ENCODE measurements at regions not wholly inside any gene's neighbourhood (a gene's known extent, or its start where the extent isn't known, plus 50 kb on each side); places are given as distances from the start of the nearest gene placed in this dataset.

- H3K27me3 ChIP-seq = no peaks in the 10 kb centered on the region
- peak overlapping the region in 1 of 2 donors; percentile 22 for H3K4me3 ChIP-seq
- no peak for TF ChIP-seq CTCF (IDR thresholded peaks at IDR 0.05)
- peaks cover 0 to 10% (median 0%) of the 10 kb centered on the region in 3 donors for H3K36me3 ChIP-seq
- H3K27ac ChIP-seq = peak overlapping the region; percentile 32 to 85
- intact Hi-C loops (cut with DNase I; ENCODE audit: low total_unique reads) = no loop called here
- no peak for DNase-seq
- H3K9me3 ChIP-seq = peaks cover 3 to 15% (median 12%) of the 10 kb centered on the region in 3 donors
- H3K4me1 ChIP-seq = peaks cover 0 to 61% (median 29%) of the 10 kb centered on the region in 4 donors
Observed at GRCh38 chr6:12348530-12349511, 58.7 kb downstream of the EDN1 start.

GRCh38 chr6:12350644-12351170 lies 60.5 kb downstream of the EDN1 start:
- TF ChIP-seq CTCF (IDR thresholded peaks at IDR 0.05) = no peak
- intact Hi-C loops (cut with DNase I; ENCODE audit: low total_unique reads) = no loop called here
- Histone ChIP-seq H3K36me3 (peaks cover 0 to 10% (median 0%) of the 10 kb centered on the region in 3 donors), H3K9me3 (peaks cover 3 to 15% (median 12%) of the 10 kb centered on the region in 3 donors), H3K4me3 (no peak overlapping the region), H3K27me3 (no peaks in the 10 kb centered on the region), H3K4me1 (peaks cover 0 to 61% (median 32%) of the 10 kb centered on the region in 4 donors), H3K27ac (peak overlapping the region in 1 of 2 donors; percentile 23)
- DNase-seq = no peak

- H3K4me3 ChIP-seq = no peak overlapping the region
- no peak for DNase-seq
- intact Hi-C loops (cut with DNase I; ENCODE audit: low total_unique reads) = no loop called here
- peaks cover 0 to 10% (median 0%) of the 10 kb centered on the region in 3 donors for H3K36me3 ChIP-seq
- no peak overlapping the region for H3K27ac ChIP-seq
- H3K9me3 ChIP-seq = peaks cover 3 to 15% (median 12%) of the 10 kb centered on the region in 3 donors
- H3K4me1 ChIP-seq = peaks cover 0 to 61% (median 34%) of the 10 kb centered on the region in 4 donors
- no peaks in the 10 kb centered on the region for H3K27me3 ChIP-seq
- TF ChIP-seq CTCF (IDR thresholded peaks at IDR 0.05) = no peak
Observed at GRCh38 chr6:12351672-12352071, 61.5 kb downstream of the EDN1 start.

GRCh38 chr6:12353731-12354130 lies 63.6 kb downstream of the EDN1 start:
- Histone ChIP-seq H3K36me3 (peaks cover 0 to 10% (median 0%) of the 10 kb centered on the region in 3 donors), H3K4me3 (no peak overlapping the region), H3K27ac (peak overlapping the region; percentile 73 to 80), H3K4me1 (peaks cover 0 to 64% (median 25%) of the 10 kb centered on the region in 4 donors), H3K27me3 (no peaks in the 10 kb centered on the region), H3K9me3 (peaks cover 3 to 15% (median 12%) of the 10 kb centered on the region in 3 donors)
- intact Hi-C loops (cut with DNase I; ENCODE audit: low total_unique reads) = no loop called here
- TF ChIP-seq CTCF (IDR thresholded peaks at IDR 0.05) = no peak
- no peak for DNase-seq

GRCh38 chr6:12354499-12354898 lies 64.3 kb downstream of the EDN1 start:
- intact Hi-C loops (cut with DNase I; ENCODE audit: low total_unique reads) = no loop called here
- DNase-seq = peak; percentile 41 to 80
- peaks cover 0 to 64% (median 23%) of the 10 kb centered on the region in 4 donors for H3K4me1 ChIP-seq

More at GRCh38 chr6:12354499-12354898, 64.3 kb downstream of the EDN1 start:
- Histone ChIP-seq H3K9me3 (peaks cover 3 to 15% (median 12%) of the 10 kb centered on the region in 3 donors), H3K27ac (peak overlapping the region; percentile 73 to 80), H3K36me3 (peaks cover 0 to 10% (median 0%) of the 10 kb centered on the region in 3 donors), H3K27me3 (no peaks in the 10 kb centered on the region), H3K4me3 (no peak overlapping the region)
- no peak for TF ChIP-seq CTCF (IDR thresholded peaks at IDR 0.05)
